ENCODE measurements at regions not wholly inside any gene's neighbourhood (a gene's known extent, or its start where the extent isn't known, plus 50 kb on each side); places are given as distances from the start of the nearest gene placed in this dataset.

DNA sequence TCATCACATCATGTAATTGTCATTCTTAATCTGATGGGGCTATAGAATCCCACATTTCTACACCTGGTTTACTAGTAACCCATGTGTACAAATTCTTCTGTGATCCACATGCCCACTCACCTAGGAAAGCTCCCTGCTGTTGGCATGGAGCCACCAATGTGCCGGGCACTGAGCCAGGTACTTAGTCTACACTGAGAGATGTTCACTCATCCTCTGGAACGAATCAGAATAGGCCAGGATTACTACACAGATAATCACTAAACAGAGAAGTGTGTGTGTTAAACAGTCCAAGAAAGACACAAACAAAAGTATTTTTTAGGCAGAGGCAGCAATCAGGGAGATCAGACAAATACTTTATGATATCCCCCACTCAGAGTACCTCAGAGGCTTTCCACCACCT lies 193.2 kb upstream of the VGLL2 start (continued):
- TF ChIP-seq, protein P1, sequence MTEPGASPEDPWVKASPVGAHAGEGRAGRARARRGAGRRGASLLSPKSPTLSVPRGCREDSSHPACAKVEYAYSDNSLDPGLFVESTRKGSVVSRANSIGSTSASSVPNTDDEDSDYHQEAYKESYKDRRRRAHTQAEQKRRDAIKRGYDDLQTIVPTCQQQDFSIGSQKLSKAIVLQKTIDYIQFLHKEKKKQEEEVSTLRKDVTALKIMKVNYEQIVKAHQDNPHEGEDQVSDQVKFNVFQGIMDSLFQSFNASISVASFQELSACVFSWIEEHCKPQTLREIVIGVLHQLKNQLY (CRISPR knock-in tag; IDR thresholded peaks at IDR 0.05): no peak
- no peak for TF ChIP-seq MYBL2 (CRISPR knock-in tag; IDR thresholded peaks at IDR 0.05)
- no peak for TF ChIP-seq TCF7 (CRISPR knock-in tag; IDR thresholded peaks at IDR 0.05; ENCODE audit: low read depth)
- no peak for TF ChIP-seq IRF1 (CRISPR knock-in tag; IDR thresholded peaks at IDR 0.05)
- TF ChIP-seq ATF6 (CRISPR knock-in tag; IDR thresholded peaks at IDR 0.05): no peak
- TF ChIP-seq ZSCAN18 (CRISPR knock-in tag; IDR thresholded peaks at IDR 0.05): no peak
- no peak for TF ChIP-seq NFE2L1 (CRISPR knock-in tag; IDR thresholded peaks at IDR 0.05)
- no peak for TF ChIP-seq ZNF317 (CRISPR knock-in tag; IDR thresholded peaks at IDR 0.05; ENCODE audit: borderline replicate concordance, low read depth)
- TF ChIP-seq, protein P2, sequence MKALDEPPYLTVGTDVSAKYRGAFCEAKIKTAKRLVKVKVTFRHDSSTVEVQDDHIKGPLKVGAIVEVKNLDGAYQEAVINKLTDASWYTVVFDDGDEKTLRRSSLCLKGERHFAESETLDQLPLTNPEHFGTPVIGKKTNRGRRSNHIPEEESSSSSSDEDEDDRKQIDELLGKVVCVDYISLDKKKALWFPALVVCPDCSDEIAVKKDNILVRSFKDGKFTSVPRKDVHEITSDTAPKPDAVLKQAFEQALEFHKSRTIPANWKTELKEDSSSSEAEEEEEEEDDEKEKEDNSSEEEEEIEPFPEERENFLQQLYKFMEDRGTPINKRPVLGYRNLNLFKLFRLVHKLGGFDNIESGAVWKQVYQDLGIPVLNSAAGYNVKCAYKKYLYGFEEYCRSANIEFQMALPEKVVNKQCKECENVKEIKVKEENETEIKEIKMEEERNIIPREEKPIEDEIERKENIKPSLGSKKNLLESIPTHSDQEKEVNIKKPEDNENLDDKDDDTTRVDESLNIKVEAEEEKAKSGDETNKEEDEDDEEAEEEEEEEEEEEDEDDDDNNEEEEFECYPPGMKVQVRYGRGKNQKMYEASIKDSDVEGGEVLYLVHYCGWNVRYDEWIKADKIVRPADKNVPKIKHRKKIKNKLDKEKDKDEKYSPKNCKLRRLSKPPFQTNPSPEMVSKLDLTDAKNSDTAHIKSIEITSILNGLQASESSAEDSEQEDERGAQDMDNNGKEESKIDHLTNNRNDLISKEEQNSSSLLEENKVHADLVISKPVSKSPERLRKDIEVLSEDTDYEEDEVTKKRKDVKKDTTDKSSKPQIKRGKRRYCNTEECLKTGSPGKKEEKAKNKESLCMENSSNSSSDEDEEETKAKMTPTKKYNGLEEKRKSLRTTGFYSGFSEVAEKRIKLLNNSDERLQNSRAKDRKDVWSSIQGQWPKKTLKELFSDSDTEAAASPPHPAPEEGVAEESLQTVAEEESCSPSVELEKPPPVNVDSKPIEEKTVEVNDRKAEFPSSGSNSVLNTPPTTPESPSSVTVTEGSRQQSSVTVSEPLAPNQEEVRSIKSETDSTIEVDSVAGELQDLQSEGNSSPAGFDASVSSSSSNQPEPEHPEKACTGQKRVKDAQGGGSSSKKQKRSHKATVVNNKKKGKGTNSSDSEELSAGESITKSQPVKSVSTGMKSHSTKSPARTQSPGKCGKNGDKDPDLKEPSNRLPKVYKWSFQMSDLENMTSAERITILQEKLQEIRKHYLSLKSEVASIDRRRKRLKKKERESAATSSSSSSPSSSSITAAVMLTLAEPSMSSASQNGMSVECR (CRISPR knock-in tag; IDR thresholded peaks at IDR 0.05; ENCODE audit: borderline replicate concordance): no peak
- no peak for TF ChIP-seq NFATC4 (CRISPR knock-in tag; IDR thresholded peaks at IDR 0.05)
- TF ChIP-seq ESRRA (CRISPR knock-in tag; IDR thresholded peaks at IDR 0.05; ENCODE audit: borderline replicate concordance): no peak
- TF ChIP-seq ZNF138 (CRISPR knock-in tag; conservative IDR thresholded peaks at IDR 0.05): no peak
- no peak for TF ChIP-seq JAZF1 (CRISPR knock-in tag; IDR thresholded peaks at IDR 0.05)
- TF ChIP-seq JUN (CRISPR knock-in tag; IDR thresholded peaks at IDR 0.05): no peak
- TF ChIP-seq STAT6 (CRISPR knock-in tag; conservative IDR thresholded peaks at IDR 0.05; ENCODE audit: low read depth): no peak
- TF ChIP-seq FOXP4 (CRISPR knock-in tag; IDR thresholded peaks at IDR 0.05): no peak
